ENCODE measurements at regions not wholly inside any gene's neighbourhood (a gene's known extent, or its start where the extent isn't known, plus 50 kb on each side); places are given as distances from the start of the nearest gene placed in this dataset.

GRCh38 chr4:30416547-30416946 lies 303.6 kb upstream of the PCDH7 start:
- Histone ChIP-seq H3K9me2 (replicated peaks; ENCODE audit: insufficient read depth) (no peaks in the 10 kb centered on the region), H4K20me1 (ENCODE audit: insufficient read depth, poor library complexity, severe bottlenecking) (no peaks in the 10 kb centered on the region), H3K27ac (no peak overlapping the region), H3K9me3 (ENCODE audit: low read depth) (peaks cover 6% of the 10 kb centered on the region), H3K27me3 (no peaks in the 10 kb centered on the region), H3K4me1 (ENCODE audit: insufficient read depth) (no peaks in the 10 kb centered on the region), H3K4me3 (no peak overlapping the region), H3K79me2 (no peaks in the 10 kb centered on the region), H3K36me3 (replicated peaks; ENCODE audit: insufficient read depth, low read depth) (no peaks in the 10 kb centered on the region), H2AFZ (no peak overlapping the region), H3K4me2 (no peak overlapping the region)
- 92% methylated on average over 3 of the region's 3 CpGs for WGBS (ENCODE audit: low lambda C conversion rate, missing lambda C conversion rate)
- no peak for DNase-seq (ENCODE audit: low spot score)
- no peak for TF ChIP-seq CTCF (IDR thresholded peaks at IDR 0.05; ENCODE audit: poor library complexity)
- TF ChIP-seq EZH2 (IDR thresholded peaks at IDR 0.05; ENCODE audit: borderline replicate concordance) = no peak
- TF ChIP-seq EZH2phosphoT487 (IDR thresholded peaks at IDR 0.05; ENCODE audit: low read depth, severe bottlenecking, unreplicated experiment) = no peak

DNA sequence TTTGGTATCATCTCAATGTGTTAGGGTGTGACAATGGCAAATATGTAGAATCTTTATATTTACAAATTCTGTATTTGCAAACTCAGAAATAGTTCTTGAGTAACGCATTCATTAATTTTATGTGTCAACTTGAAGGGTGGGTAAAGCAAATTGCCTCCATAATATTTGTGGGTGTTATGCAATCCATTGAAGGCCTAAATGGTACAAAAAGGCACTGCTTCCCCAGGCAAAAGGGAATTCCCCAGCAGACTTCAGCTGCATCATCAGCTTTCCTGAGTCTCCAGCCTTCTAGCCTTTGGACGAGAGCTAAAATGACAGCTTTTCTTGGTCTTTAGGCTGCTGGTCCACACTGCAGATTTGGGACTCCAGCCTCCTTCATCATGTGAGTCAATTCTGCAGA lies 292.2 kb upstream of the PCDH7 start:
- Histone ChIP-seq H3K9me2 (replicated peaks; ENCODE audit: insufficient read depth) (no peaks in the 10 kb centered on the region), H3K36me3 (replicated peaks; ENCODE audit: insufficient read depth, low read depth) (no peaks in the 10 kb centered on the region), H3K4me3 (no peak overlapping the region), H4K20me1 (ENCODE audit: insufficient read depth, poor library complexity, severe bottlenecking) (no peaks in the 10 kb centered on the region), H3K27ac (no peak overlapping the region), H3K9me3 (ENCODE audit: low read depth) (no peaks in the 10 kb centered on the region), H3K4me1 (ENCODE audit: insufficient read depth) (no peaks in the 10 kb centered on the region), H3K79me2 (no peaks in the 10 kb centered on the region), H2AFZ (no peak overlapping the region), H3K27me3 (no peaks in the 10 kb centered on the region), H3K4me2 (no peak overlapping the region)
- WGBS (ENCODE audit: low lambda C conversion rate, missing lambda C conversion rate) = 73% methylated on average over 2 of the region's 2 CpGs
- no peak for DNase-seq (ENCODE audit: low spot score)
- TF ChIP-seq EZH2 (IDR thresholded peaks at IDR 0.05; ENCODE audit: borderline replicate concordance) = no peak
- no peak for TF ChIP-seq CTCF (IDR thresholded peaks at IDR 0.05; ENCODE audit: poor library complexity)
- TF ChIP-seq EZH2phosphoT487 (IDR thresholded peaks at IDR 0.05; ENCODE audit: low read depth, severe bottlenecking, unreplicated experiment) = no peak

DNA sequence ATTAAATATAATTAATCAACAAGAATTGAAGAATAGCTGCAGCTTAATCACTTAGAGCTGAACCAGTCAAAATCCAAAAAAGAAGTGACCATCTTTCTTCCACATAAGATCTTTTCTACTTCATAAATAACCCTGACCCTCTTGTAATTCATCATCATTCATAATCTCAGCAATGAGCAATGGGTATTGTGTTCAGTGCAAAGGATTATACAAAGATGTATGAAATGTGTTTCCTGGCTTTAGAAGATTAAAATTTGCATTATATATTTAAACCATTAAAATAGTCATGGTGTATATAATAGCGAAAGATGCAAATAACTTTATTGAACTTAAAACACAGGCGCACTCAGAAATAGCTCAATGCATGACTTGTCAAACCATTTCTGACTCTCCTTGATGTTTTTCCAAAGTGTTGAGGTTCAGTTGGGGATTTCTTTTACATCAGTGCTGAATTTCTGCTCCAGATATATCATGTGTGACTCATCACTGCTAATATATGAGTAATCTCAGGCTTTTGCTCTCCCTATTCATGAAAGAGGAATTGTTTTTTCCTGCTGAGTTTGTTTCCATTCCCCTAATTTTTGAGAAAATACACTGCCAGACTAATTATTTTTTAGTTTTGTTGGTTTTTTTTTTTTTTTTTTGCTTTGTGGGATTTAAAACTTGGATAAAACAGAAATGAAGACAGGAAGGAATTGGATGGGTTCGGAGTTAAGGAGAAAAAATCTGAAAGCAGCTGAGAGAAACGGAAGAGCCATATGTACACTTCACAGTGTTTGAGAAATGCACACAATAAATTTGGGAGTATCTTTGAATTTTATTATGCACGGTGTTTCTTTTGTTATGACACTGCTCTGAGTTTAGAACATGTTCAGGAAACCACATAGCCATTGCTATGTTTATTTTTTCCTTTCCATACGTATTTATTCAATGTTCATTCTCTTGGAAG lies 290.1 kb upstream of the PCDH7 start:
- no peaks in the 10 kb centered on the region for H4K20me1 ChIP-seq (ENCODE audit: insufficient read depth, poor library complexity, severe bottlenecking)
- no peaks in the 10 kb centered on the region for H3K79me2 ChIP-seq
- no peaks in the 10 kb centered on the region for H3K4me1 ChIP-seq (ENCODE audit: insufficient read depth)
- H3K27ac ChIP-seq = no peak overlapping the region
- WGBS (ENCODE audit: low lambda C conversion rate, missing lambda C conversion rate) = 87% methylated on average over 6 of the region's 6 CpGs
- no peak overlapping the region for H3K4me2 ChIP-seq
- no peaks in the 10 kb centered on the region for H3K9me2 ChIP-seq (replicated peaks; ENCODE audit: insufficient read depth)
- H3K27me3 ChIP-seq = no peaks in the 10 kb centered on the region
- H3K36me3 ChIP-seq (replicated peaks; ENCODE audit: insufficient read depth, low read depth) = no peaks in the 10 kb centered on the region
- peak; percentile 9 for DNase-seq (ENCODE audit: low spot score)
- H3K4me3 ChIP-seq = no peak overlapping the region
- no peak for TF ChIP-seq EZH2phosphoT487 (IDR thresholded peaks at IDR 0.05; ENCODE audit: low read depth, severe bottlenecking, unreplicated experiment)
- H3K9me3 ChIP-seq (ENCODE audit: low read depth) = no peaks in the 10 kb centered on the region
- no peak overlapping the region for H2AFZ ChIP-seq

DNA sequence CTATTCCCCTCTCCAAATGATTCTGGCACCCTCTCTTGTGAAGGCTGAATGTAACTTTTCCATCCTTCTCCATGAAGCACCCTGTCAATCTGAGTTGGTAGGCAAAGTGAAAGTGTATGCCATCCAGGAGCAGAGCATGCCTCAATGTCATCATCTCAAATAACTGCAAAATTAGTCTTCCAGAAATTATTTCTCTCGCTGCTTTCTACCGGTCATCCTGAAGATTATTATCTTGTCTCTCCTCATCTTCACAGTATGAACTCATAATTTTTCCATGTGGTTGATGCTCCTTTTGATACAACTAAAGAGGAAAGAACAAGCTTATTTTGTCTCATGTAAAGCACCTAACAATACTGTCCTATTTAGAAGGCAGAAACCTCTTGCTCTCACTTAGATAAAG lies 285.5 kb upstream of the PCDH7 start:
- Histone ChIP-seq H3K4me1 (ENCODE audit: insufficient read depth) (no peaks in the 10 kb centered on the region), H3K79me2 (no peaks in the 10 kb centered on the region), H3K27me3 (no peaks in the 10 kb centered on the region), H4K20me1 (ENCODE audit: insufficient read depth, poor library complexity, severe bottlenecking) (no peaks in the 10 kb centered on the region), H3K36me3 (replicated peaks; ENCODE audit: insufficient read depth, low read depth) (no peaks in the 10 kb centered on the region), H3K9me3 (ENCODE audit: low read depth) (no peaks in the 10 kb centered on the region), H2AFZ (no peak overlapping the region), H3K9me2 (replicated peaks; ENCODE audit: insufficient read depth) (no peaks in the 10 kb centered on the region), H3K4me2 (no peak overlapping the region), H3K27ac (no peak overlapping the region), H3K4me3 (no peak overlapping the region)
- TF ChIP-seq CTCF (IDR thresholded peaks at IDR 0.05; ENCODE audit: poor library complexity) (no peak), EZH2phosphoT487 (IDR thresholded peaks at IDR 0.05; ENCODE audit: low read depth, severe bottlenecking, unreplicated experiment) (no peak), EZH2 (IDR thresholded peaks at IDR 0.05; ENCODE audit: borderline replicate concordance) (no peak)
- DNase-seq (ENCODE audit: low spot score) = no peak
- WGBS (ENCODE audit: low lambda C conversion rate, missing lambda C conversion rate) = 72% methylated on average over 2 of the region's 2 CpGs

Data from hepatocyte (in vitro differentiated cells).